ENCODE measurements at regions not wholly inside any gene's neighbourhood (a gene's known extent, or its start where the extent isn't known, plus 50 kb on each side); places are given as distances from the start of the nearest gene placed in this dataset.
A peak's percentile ranks its signal among the peaks of the same experiment; 100 is the strongest.

DNA sequence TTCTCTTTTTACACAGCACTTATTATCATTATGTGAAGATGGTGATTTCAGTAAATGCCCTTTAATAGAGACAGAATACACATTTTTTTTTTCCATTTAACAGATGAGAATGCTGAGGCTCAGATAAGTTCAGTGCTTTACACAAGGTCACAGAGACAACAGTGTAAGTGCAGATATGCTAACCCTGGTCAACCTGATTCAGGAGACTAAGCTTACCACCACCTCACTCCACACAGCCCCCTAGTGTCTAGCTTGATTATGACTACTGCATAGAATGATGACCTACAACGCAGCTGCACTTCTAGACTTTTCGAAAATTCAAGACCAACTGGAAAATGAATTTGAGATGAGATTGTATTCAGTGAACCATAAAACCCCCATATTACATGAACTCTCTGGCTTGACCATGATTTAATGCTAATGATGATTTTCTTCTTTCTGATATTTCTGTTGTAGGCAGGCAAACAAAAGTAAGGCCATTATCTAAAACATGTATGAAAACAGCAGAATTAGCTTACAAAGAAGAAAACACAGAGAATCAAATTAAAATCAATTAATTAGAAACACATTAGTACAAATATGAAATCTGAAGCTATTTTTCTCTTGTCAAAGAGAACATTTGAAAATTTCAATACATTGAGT is 212.1 kb upstream of the PHACTR1 start:
- DNase-seq (ENCODE audit: low read depth in 2 of 3, low spot score in 2 of 3), result peak in 2 of 3 donors; percentile 26 to 44

DNA sequence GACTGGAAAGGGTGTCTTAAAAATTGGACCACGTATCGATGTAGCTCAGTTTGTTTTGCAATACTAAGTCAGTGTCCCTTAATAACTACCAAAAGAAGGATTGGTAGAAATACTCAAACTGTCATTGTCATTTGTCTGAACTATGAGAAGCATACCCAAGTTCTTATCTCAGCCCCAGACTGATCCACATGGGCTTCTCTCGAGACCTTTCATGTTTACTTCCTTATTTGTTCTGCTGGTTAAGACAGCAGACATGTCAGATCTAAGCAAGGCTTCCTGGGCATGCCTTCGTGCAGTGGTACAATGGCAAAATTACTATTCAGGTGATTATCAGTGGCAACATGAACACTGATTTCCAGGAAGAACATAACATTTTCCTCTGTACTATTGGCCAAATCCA is 211.1 kb upstream of the PHACTR1 start:
- peak in 1 of 3 donors; percentile 52 for DNase-seq (ENCODE audit: low read depth in 2 of 3, low spot score in 2 of 3)

DNA sequence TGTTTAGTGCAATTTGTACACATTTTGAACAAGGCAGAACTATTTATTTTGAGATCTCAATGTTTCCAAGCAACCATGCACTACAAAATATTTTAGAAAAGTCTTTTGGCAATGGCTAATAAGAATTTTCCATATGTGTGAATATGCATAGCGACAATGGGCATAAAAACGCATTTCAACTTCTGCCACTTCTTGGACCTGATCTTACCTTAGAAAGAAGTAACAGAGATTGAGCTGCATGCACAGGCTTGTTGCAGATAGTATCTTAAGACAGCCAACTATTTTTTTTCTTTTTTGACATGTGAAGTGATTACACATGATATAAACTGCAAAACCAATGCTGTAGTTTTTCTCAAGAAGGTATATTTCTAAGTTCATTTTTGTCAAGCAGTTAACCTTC is 210.4 kb upstream of the PHACTR1 start:
- no peak for DNase-seq (ENCODE audit: low read depth in 2 of 3, low spot score in 2 of 3)

DNA sequence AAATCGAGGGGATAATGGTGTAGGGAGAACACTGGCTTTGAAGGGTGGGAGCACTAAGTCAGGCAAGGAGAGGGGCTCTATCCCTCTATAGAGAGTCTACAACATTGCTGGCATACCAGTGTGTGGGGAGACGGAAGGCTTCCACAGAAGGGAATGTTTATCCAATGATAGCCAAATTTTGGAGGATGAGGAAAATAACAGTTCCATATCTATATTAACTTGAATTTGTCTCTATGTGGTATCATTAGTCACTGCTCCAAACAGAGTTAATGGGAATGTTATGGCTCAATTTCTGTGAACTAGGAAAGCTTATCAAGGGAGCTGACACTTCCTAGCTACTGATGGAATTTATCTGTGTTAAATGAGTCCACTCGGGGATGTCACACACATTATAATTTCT is 208.9 kb upstream of the PHACTR1 start:
- DNase-seq (ENCODE audit: low read depth in 2 of 3, low spot score in 2 of 3), result no peak

DNA sequence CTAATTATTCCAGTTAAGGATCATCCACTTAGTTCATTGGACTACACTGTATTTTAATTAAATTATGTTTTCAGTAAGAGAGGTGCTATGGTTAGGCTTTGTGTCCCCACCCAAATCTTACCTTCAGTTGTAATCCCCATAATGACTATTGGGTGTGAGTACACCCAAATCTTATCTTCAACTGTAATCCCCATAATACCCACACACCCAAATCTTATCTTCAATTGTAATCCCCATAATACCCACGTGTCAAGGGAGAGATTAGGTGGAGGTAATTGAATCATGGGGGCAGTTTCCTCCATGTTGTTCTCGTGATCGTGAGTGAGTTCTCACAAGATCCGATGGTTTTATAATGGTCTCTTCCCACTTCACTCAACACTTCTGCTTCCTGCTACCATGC is 208.0 kb upstream of the PHACTR1 start:
- DNase-seq (ENCODE audit: low read depth in 2 of 3, low spot score in 2 of 3), result no peak

DNA sequence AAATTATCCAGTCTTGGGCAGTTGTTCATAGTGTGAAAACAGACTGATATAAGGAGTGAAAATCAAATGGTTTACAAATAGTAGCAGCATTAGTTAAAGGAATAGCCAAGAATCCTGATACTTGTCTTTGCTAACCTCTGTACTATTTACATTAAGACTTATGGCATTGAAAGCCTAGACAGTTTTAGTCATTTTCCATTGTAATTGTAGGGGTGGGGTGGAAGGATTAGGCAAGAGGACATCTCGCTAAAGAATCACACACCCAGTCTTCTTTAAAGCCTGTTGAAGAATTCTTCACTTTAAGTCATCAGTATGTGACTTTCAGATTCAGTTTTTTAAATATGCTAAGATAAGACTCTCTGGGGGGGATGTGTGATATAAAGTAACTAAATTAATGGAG is 207.5 kb upstream of the PHACTR1 start:
- DNase-seq (ENCODE audit: low read depth in 2 of 3, low spot score in 2 of 3), result no peak

DNA sequence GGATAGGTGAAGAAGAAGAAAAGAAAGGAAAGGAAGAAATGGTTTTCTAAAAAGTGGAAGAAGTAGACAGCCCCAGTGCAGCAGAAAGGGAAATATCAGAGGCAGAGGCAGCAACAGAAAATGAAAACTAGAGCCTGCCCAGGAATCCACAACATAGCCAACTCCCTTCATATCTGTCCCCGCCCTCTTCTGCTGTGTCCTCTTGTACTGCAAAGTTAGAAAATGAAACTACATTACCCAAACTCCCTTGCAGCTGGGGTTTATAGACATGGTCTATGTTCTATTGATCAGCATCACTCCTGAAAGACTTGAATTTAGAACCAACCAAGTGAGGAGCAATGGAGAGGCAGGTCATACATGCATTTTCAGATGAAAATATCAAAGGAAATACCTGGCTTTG is 200.5 kb upstream of the PHACTR1 start:
- peak in 1 of 3 donors; percentile 22 for DNase-seq (ENCODE audit: low read depth in 2 of 3, low spot score in 2 of 3)

DNA sequence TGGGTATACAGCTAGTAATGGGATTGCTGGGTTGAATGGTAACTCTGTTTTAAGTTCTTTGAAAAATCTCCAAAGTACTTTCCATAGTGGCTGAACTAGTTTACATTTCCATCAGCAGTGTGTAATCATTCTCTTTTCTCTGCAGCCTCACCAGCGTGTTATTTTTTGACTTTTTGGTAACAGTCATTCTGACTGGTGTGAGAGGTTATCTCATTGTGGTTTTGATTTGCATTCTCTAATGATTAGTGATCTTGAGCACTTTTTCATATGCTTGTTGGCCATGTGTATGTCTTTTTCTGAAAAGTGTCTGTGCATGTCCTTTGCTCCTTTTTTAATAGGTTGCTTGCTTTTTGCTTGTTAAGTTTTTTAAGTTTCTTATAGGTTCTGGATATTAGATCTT is 194.2 kb upstream of the PHACTR1 start:
- DNase-seq (ENCODE audit: low read depth in 2 of 3, low spot score in 2 of 3), result no peak

DNA sequence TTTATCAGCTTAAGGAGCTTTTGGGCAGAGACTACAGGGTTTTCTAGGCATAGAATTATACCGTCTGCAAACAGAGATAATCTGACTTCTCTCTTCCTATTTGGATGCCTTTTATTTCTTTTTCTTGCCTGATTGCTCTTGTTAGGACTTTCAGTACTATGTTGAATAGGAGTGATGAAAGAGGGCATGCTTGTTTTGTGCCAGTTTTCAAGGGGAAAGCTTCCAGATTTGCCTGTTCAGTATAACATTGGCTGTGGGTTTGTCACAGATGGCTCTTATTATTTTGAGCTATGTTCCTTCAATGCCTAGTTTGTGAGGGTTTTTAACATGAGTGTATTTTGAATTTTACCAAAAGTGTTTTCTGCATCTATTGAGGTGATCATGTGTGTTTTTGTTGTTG is 192.8 kb upstream of the PHACTR1 start:
- DNase-seq (ENCODE audit: low read depth in 2 of 3, low spot score in 2 of 3), result no peak

DNA sequence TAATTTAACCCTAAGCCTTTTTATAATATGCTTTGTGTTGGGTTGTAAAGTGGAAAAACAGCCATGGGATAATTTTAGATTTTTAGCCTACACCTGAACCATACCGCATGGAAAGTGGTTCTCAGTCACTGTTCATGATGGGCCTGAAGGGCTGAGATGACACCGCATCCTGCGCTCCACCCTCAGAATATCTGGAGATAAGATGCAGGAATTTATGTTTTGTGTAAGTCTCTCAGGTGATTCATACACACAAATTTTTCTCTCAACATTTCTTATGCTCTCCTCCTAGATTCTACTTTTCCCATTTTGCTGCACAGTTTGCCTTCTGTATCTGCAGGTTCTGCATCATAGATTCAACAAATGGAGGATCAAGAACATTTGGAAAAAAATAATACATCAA is 191.3 kb upstream of the PHACTR1 start:
- DNase-seq (ENCODE audit: low read depth in 2 of 3, low spot score in 2 of 3), result no peak

DNA sequence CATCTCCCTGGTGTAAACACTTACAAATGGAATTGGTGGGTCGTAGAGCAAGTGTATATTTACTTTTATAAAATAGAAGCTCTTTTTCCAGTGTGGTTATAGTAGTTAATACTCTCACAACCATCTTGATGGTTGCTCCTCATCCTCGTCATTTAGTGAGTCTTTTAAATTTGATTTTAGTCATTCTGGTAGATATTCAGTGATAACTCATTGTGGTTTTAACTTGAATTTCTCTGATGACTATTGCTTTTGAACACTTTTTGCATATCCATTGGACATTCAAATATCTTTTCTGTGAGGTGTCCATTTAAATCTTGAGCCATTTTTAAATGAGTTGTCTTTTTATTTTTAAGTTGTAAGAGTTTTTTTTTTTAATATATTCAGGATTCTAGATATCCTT is 189.2 kb upstream of the PHACTR1 start:
- no peak for DNase-seq (ENCODE audit: low read depth in 2 of 3, low spot score in 2 of 3)

DNA sequence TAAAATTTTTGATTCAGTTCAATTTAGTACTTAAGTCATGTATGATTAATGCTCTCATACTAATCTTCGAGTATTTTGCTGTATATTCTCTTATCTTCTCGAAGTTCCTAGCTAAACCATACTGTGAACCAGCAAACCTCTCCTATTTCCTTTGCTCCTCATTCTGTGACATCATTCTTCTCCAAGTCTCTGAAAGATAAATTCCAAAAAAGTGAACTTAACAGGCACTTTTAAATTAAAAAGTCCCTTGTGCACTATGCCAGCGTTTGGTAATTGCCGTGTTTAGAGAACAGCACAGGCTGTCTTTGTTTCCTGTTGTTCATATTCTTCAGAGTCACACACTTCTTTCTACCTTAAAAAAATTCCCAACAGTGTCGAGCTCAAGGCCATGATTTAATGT is 188.4 kb upstream of the PHACTR1 start:
- no peak for DNase-seq (ENCODE audit: low read depth in 2 of 3, low spot score in 2 of 3)

DNA sequence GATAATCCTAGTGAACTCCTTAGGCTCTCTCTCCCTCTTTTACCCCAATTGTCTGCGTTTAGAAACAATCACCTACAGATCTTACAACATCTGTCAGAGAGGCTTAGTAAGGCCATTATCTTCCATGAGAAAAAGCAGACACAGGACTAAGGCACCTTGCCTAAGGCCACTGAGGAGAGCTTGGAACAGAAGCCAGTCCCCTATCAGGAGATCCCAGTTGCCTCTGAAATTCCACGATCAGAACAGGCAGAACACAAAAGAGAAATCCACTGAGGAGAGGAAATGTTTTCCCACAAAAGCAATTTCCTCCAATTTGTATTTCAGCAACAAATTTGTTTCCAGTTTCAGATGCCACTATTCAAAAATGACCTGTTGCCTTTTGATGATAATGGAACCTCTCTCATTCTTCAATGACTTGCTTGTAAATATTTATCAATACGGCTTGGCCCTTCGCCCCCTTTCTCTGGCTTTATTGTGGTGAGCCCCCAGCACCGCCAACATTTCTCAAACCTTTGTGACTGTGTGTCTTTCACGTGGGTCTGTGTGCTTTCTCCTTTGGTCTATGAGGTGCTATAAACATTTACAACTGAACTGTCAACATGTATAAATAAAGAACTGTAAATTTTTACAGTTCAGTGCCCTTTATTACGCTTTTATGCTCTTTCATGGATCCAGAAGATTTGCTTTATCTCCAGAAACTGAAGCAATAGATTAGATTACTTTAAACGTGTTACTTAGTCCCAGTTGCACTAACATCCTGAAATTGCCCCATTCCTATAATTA is 187.8 kb upstream of the PHACTR1 start:
- no peak for DNase-seq (ENCODE audit: low read depth in 2 of 3, low spot score in 2 of 3)

DNA sequence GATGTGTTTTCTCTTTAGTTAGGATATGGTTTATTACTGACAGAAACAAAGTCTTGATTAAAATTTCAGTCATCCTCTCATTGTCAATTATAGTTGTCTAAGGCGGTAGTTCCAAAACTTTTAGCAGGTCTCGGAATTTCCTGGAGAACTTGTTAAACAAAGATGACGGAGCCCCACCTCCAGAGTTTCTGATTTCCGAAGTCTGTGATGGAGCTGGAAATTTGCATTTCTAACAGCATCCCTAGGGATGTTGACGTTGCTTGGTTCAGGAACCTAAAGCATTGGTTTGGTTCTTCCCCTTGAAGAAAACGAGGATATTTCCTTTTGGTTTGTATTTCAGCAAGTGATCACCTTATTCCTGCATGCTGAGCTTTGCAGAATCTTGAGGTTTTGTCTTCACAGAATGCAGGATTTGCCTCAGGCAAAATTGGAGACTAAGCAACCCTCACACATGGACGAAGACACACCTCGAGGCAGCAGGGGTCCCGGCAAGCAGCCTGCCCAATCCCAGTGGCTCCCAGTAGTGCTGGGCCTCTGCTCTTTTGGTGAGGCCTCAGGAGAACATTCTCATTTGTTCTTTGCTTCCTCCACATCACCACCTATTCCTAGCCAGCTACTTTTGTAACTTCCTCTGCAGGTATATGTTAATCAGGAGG is 187.1 kb upstream of the PHACTR1 start:
- no peak for DNase-seq (ENCODE audit: low read depth in 2 of 3, low spot score in 2 of 3)

DNA sequence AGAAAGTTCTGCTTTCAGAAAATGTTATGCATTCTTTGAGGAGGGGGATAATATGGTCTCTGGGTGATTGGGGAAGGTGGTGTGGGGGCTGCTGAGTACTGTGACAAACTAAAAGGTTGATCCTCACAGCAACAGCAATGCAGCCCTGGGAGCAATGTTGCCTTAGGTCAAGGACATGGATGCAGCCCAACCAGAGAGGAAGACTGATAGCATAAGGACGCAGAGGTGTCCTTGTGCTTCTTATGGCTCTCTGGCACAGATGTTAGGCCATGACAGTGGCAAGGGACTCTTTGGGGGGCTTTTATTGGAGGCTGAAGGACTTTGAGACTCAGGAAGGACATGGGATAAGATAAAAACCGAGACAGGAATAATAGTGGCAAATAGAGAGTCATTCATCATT is 186.2 kb upstream of the PHACTR1 start:
- no peak for DNase-seq (ENCODE audit: low read depth in 2 of 3, low spot score in 2 of 3)

DNA sequence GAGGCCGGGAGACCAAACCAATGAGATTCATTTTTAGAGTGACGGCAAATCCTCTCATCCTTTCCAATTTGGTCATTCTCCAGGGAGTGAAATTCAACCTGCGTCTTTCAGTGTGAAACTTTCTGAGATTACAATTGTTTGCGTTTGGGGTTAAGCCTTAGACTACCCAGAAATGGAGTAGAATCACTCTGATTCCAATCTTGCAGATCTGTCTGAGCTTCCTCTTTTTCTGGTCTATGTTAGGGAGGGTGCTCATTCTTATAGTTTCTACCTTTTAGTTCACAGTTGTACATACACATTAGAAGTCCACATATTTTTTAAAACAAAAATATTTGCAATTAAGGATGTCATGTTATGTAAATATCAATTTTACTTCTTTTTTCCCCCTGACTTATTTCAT is 183.0 kb upstream of the PHACTR1 start:
- DNase-seq (ENCODE audit: low read depth in 2 of 3, low spot score in 2 of 3), result peak in 1 of 3 donors; percentile 55

DNA sequence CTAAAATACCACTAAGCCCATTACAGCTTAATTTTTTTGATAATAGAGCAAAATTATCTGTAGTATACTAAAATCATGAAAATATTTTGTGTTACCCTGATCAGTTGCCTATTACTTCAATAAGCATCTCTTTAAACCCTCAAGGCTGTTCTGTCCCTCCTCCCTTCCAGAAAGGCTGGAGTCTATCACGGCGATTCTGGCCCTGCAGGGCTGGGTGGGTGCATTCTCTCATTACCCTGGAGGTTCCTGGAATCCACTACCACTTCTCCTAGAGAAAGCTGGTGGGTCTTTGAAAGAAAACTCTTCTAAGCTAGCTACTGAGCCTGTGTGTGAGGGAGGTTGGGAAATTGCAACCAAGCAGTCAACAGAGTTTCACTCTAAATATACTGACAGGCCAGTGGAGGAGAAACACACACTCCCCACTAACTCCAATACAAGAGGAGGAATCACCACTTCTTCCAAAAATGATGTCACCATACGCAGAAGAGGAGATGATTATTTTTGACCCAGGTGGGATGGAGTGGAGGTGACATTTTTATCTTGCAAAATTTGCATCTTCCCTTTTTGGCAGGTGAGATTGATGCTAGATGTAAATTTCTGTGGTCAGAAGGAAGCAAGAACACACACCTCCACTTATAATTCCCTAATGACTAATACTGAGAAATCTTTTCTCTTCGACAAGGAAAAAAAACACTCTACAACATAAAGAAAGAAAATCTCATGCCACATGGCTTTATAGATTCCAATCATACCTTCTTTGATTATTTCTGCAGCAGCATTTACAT is 182.3 kb upstream of the PHACTR1 start:
- no peak for DNase-seq (ENCODE audit: low read depth in 2 of 3, low spot score in 2 of 3)

DNA sequence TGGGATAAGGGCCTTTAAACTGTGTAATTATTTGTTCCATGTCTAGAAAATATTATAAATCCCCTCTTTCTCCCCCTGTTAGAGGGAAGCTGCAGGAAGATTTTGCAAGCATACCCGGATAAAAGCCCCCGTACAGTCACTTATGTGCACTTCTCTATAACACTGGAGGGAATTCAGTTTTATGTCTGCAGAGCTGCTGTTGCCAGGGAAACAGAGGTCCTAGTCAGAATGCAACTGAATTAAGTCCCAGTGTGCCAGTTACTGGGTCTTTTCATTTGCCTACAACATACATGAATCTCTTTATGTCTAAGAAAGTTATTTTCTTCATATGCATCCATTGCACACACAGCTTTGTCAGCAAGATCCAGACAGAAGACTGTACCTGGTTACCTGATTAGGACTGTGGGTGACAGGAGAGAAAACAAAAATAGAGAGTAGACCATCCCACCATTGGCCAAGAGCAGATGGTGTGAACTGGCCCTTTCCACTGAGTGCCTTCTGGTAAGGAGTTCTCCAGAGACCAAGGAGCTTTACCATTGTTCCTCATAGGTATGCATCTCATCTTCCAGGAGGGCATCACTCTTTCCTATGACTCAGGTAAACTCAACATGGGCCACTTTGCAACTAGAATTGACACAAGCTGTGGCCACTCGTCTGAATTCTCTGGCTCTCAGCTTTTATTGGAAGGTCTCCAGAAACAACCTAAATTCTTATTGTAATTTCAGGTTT is 180.8 kb upstream of the PHACTR1 start:
- DNase-seq (ENCODE audit: low read depth in 2 of 3, low spot score in 2 of 3), result no peak

DNA sequence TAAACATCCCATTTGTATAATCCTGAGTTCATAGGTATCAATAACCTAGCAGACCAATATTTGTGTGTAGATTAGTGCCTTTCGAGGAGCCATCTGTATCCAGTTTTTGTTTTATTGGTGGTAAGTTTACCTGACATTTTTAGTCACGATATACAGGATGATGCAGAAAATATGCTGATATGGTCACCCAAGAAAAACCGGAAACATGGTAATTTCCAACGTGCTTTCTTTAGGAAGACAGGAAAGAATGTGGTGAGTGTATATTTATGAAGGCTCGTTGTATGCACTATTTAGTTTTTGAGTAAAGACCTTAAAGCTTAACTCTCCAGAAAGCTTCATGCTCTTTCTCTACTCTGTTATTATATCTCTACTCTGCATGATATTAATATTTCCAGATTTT is 180.2 kb upstream of the PHACTR1 start:
- no peak for DNase-seq (ENCODE audit: low read depth in 2 of 3, low spot score in 2 of 3)

DNA sequence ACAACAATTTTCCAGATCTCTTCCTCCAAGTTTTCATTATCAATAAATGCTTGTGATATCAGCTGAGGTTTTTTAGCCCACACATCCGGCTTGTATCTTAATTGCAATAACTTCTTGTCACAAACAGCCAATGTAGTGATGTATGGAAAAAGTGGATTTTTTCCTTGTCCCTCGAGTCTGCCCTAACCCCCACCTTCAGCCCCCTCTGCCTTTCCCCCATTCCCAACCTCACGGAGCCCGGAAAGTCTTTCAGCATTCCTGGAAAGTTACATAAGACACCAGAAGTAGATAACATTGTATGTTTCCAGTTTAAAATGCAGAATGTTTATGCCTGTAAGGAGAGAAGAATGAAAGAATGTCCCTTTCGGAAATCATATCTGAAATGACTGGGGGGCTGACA is 179.2 kb upstream of the PHACTR1 start:
- no peak for DNase-seq (ENCODE audit: low read depth in 2 of 3, low spot score in 2 of 3)

All from hematopoietic multipotent progenitor cell (in vitro differentiated cells).